NT2/D1 (cell line): ENCODE measurements at regions not wholly inside any gene's neighbourhood (a gene's known extent, or its start where the extent isn't known, plus 50 kb on each side); places are given as distances from the start of the nearest gene placed in this dataset.

Source experiments
- DNase-seq: peaks from one replicate; pipeline ENCODE4 v3.0.0-alpha.2; 2011; ENCODE audit warnings: low read depth, low spot score
- H3K27me3 ChIP-seq: 2 replicates; pipeline ENCODE4 v1.6.0; 2011; ENCODE audit warnings: mild to moderate bottlenecking; ENCODE audit not compliant: insufficient read length, insufficient read depth
- H3K36me3 ChIP-seq: 2 replicates; pipeline ENCODE4 v1.6.1; 2011; ENCODE audit warnings: mild to moderate bottlenecking, low read length, mixed read lengths; ENCODE audit not compliant: insufficient read depth, insufficient read length
- H3K4me1 ChIP-seq: 2 replicates; pipeline ENCODE4 v1.5.1; 2011; ENCODE audit not compliant: insufficient read depth, insufficient read length
- H3K4me3 ChIP-seq: 2 replicates; pipeline ENCODE4 v1.5.1; 2011; ENCODE audit warnings: low read depth; ENCODE audit not compliant: insufficient read length
- H3K9ac ChIP-seq: 2 replicates; pipeline ENCODE4 v1.6.0; 2011; ENCODE audit warnings: low read depth; ENCODE audit not compliant: insufficient read length
- H3K9me3 ChIP-seq: 2 replicates; pipeline ENCODE4 v1.5.1; 2011; ENCODE audit warnings: mild to moderate bottlenecking, low read length; ENCODE audit not compliant: insufficient read depth
- SUZ12 ChIP-seq: IDR thresholded peaks from 2 replicates; pipeline ENCODE4 v1.6.1; 2011; ENCODE audit not compliant: insufficient read length, insufficient read depth; ENCODE audit errors: extremely low read depth
- YY1 ChIP-seq: IDR thresholded peaks from 2 replicates; pipeline ENCODE4 v1.6.1; 2011; ENCODE audit not compliant: insufficient read length, insufficient read depth
- ZNF274 ChIP-seq: IDR thresholded peaks from 2 replicates; pipeline ENCODE4 v1.6.1; 2011; ENCODE audit warnings: mild to moderate bottlenecking, low read depth, low read length

- no peak for TF ChIP-seq ZNF274
- Histone ChIP-seq H3K36me3 (no peaks in the 10 kb centered on the region), H3K27me3 (no peaks in the 10 kb centered on the region), H3K4me3 (no peak overlapping the region), H3K9ac (no peak overlapping the region), H3K4me1 (no peaks in the 10 kb centered on the region), H3K9me3 (no peaks in the 10 kb centered on the region)
- no peak for DNase-seq
These were observed 627.7 kb downstream of the TNS3 start for GRCh38 chr7:46954181-46954580.

- H3K4me1 ChIP-seq, result no peaks in the 10 kb centered on the region
- no peak for TF ChIP-seq SUZ12
- TF ChIP-seq ZNF274, result no peak
- no peak for TF ChIP-seq YY1
- H3K4me3 ChIP-seq, result no peak overlapping the region
- H3K9me3 ChIP-seq, result no peaks in the 10 kb centered on the region
- no peaks in the 10 kb centered on the region for H3K27me3 ChIP-seq
- H3K9ac ChIP-seq, result no peak overlapping the region
- DNase-seq, result no peak
- H3K36me3 ChIP-seq, result no peaks in the 10 kb centered on the region
These were observed 628.9 kb downstream of the TNS3 start for GRCh38 chr7:46953008-46953407.

- H3K4me3 ChIP-seq, result no peak overlapping the region
- no peak overlapping the region for H3K9ac ChIP-seq
- DNase-seq, result no peak
- H3K4me1 ChIP-seq, result no peaks in the 10 kb centered on the region
- TF ChIP-seq YY1 (no peak), ZNF274 (no peak), SUZ12 (no peak)
- H3K27me3 ChIP-seq, result no peaks in the 10 kb centered on the region
- no peaks in the 10 kb centered on the region for H3K36me3 ChIP-seq
- H3K9me3 ChIP-seq, result no peaks in the 10 kb centered on the region
These were observed 632.5 kb downstream of the TNS3 start for GRCh38 chr7:46949270-46949931.

- Histone ChIP-seq H3K9me3 (no peaks in the 10 kb centered on the region), H3K4me3 (no peak overlapping the region), H3K27me3 (no peaks in the 10 kb centered on the region), H3K36me3 (no peaks in the 10 kb centered on the region), H3K4me1 (no peaks in the 10 kb centered on the region), H3K9ac (no peak overlapping the region)
- TF ChIP-seq ZNF274 (no peak), YY1 (no peak), SUZ12 (no peak)
- no peak for DNase-seq
These were observed 633.2 kb downstream of the TNS3 start for GRCh38 chr7:46948716-46949115.

- Histone ChIP-seq H3K9ac (no peak overlapping the region), H3K36me3 (no peaks in the 10 kb centered on the region), H3K9me3 (no peaks in the 10 kb centered on the region), H3K4me3 (no peak overlapping the region), H3K27me3 (no peaks in the 10 kb centered on the region), H3K4me1 (no peaks in the 10 kb centered on the region)
- TF ChIP-seq SUZ12 (no peak), ZNF274 (no peak), YY1 (no peak)
- no peak for DNase-seq
These were observed 636.6 kb downstream of the TNS3 start for GRCh38 chr7:46945328-46945727.

- no peaks in the 10 kb centered on the region for H3K27me3 ChIP-seq
- TF ChIP-seq ZNF274, result no peak
- TF ChIP-seq SUZ12, result no peak
- H3K4me1 ChIP-seq, result no peaks in the 10 kb centered on the region
- H3K9me3 ChIP-seq, result no peaks in the 10 kb centered on the region
- no peak overlapping the region for H3K4me3 ChIP-seq
- H3K9ac ChIP-seq, result no peak overlapping the region
- DNase-seq, result no peak
- H3K36me3 ChIP-seq, result no peaks in the 10 kb centered on the region
These were observed 637.9 kb downstream of the TNS3 start for GRCh38 chr7:46943996-46944395.

- Histone ChIP-seq H3K27me3 (no peaks in the 10 kb centered on the region), H3K9me3 (no peaks in the 10 kb centered on the region), H3K36me3 (no peaks in the 10 kb centered on the region), H3K4me3 (no peak overlapping the region), H3K4me1 (no peaks in the 10 kb centered on the region), H3K9ac (no peak overlapping the region)
- DNase-seq, result no peak
- no peak for TF ChIP-seq ZNF274
- no peak for TF ChIP-seq YY1
- no peak for TF ChIP-seq SUZ12
These were observed 639.3 kb downstream of the TNS3 start for GRCh38 chr7:46942574-46942973.
